ENCODE measurements at regions not wholly inside any gene's neighbourhood (a gene's known extent, or its start where the extent isn't known, plus 50 kb on each side); places are given as distances from the start of the nearest gene placed in this dataset.

- Mint-ChIP-seq H3K36me3 (ENCODE audit: unreplicated experiment) (no peaks in the 10 kb centered on the region), H3K27me3 (ENCODE audit: unreplicated experiment) (no peaks in the 10 kb centered on the region), H3K9me3 (ENCODE audit: unreplicated experiment) (no peaks in the 10 kb centered on the region), H3K4me1 (ENCODE audit: low read depth, unreplicated experiment) (no peaks in the 10 kb centered on the region), H3K4me3 (ENCODE audit: unreplicated experiment) (no peak overlapping the region), H3K27ac (ENCODE audit: unreplicated experiment) (no peak overlapping the region)
- no peak for DNase-seq
- no peak for TF ChIP-seq CTCF (IDR thresholded peaks at IDR 0.05; ENCODE audit: partially characterized antibody, unreplicated experiment)
These were observed 126.5 kb downstream of the GASK1B start for GRCh38 chr4:158046345-158046744.

- peaks cover under 1% of the 10 kb centered on the region for H3K36me3 Mint-ChIP-seq (ENCODE audit: unreplicated experiment)
- H3K27me3 Mint-ChIP-seq (ENCODE audit: unreplicated experiment): no peaks in the 10 kb centered on the region
- DNase-seq: no peak
- H3K4me1 Mint-ChIP-seq (ENCODE audit: low read depth, unreplicated experiment): no peaks in the 10 kb centered on the region
- H3K9me3 Mint-ChIP-seq (ENCODE audit: unreplicated experiment): peaks cover 1% of the 10 kb centered on the region
- no peak overlapping the region for H3K27ac Mint-ChIP-seq (ENCODE audit: unreplicated experiment)
- H3K4me3 Mint-ChIP-seq (ENCODE audit: unreplicated experiment): no peak overlapping the region
- TF ChIP-seq CTCF (IDR thresholded peaks at IDR 0.05; ENCODE audit: partially characterized antibody, unreplicated experiment): no peak
These were observed 128.7 kb downstream of the GASK1B start for GRCh38 chr4:158043971-158044618.

- no peak for DNase-seq
- H3K36me3 Mint-ChIP-seq (ENCODE audit: unreplicated experiment): peaks cover 4% of the 10 kb centered on the region
- no peaks in the 10 kb centered on the region for H3K27me3 Mint-ChIP-seq (ENCODE audit: unreplicated experiment)
- no peaks in the 10 kb centered on the region for H3K4me1 Mint-ChIP-seq (ENCODE audit: low read depth, unreplicated experiment)
- no peak for TF ChIP-seq CTCF (IDR thresholded peaks at IDR 0.05; ENCODE audit: partially characterized antibody, unreplicated experiment)
- no peak overlapping the region for H3K27ac Mint-ChIP-seq (ENCODE audit: unreplicated experiment)
- peaks cover 1% of the 10 kb centered on the region for H3K9me3 Mint-ChIP-seq (ENCODE audit: unreplicated experiment)
- no peak overlapping the region for H3K4me3 Mint-ChIP-seq (ENCODE audit: unreplicated experiment)
These were observed 130.2 kb downstream of the GASK1B start for GRCh38 chr4:158042591-158043030.

DNA sequence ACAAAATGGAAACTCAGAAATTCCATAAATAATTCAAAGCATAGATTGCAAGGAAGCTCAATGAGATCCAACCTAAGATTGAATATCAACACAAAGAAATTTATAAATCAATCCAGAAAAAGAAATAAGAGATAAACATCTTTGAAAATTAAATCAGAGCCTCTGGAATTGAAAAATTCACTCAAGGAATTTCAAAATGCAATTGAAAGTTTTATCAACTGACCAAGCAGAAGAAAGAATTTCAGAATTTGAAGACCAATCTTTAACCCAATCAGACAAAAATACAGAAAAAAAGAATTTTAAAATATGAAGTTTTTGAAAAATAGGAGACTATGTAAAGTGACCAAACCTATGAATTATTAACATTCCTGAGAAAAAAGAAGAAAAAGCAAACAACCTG is 134.1 kb downstream of the GASK1B start:
- Mint-ChIP-seq H3K36me3 (ENCODE audit: unreplicated experiment) (peaks cover 4% of the 10 kb centered on the region), H3K4me3 (ENCODE audit: unreplicated experiment) (no peak overlapping the region), H3K9me3 (ENCODE audit: unreplicated experiment) (peaks cover 1% of the 10 kb centered on the region), H3K27ac (ENCODE audit: unreplicated experiment) (no peak overlapping the region), H3K4me1 (ENCODE audit: low read depth, unreplicated experiment) (no peaks in the 10 kb centered on the region), H3K27me3 (ENCODE audit: unreplicated experiment) (no peaks in the 10 kb centered on the region)
- TF ChIP-seq CTCF (IDR thresholded peaks at IDR 0.05; ENCODE audit: partially characterized antibody, unreplicated experiment): no peak
- DNase-seq: no peak

- Mint-ChIP-seq H3K9me3 (ENCODE audit: unreplicated experiment) (peaks cover 1% of the 10 kb centered on the region), H3K4me1 (ENCODE audit: low read depth, unreplicated experiment) (no peaks in the 10 kb centered on the region), H3K27ac (ENCODE audit: unreplicated experiment) (no peak overlapping the region), H3K27me3 (ENCODE audit: unreplicated experiment) (no peaks in the 10 kb centered on the region), H3K4me3 (ENCODE audit: unreplicated experiment) (no peak overlapping the region), H3K36me3 (ENCODE audit: unreplicated experiment) (peaks cover 4% of the 10 kb centered on the region)
- no peak for TF ChIP-seq CTCF (IDR thresholded peaks at IDR 0.05; ENCODE audit: partially characterized antibody, unreplicated experiment)
- no peak for DNase-seq
These were observed 135.8 kb downstream of the GASK1B start for GRCh38 chr4:158036998-158037397.

Measured in glutamatergic neuron (in vitro differentiated cells).